ENCODE measurements at regions not wholly inside any gene's neighbourhood (a gene's known extent, or its start where the extent isn't known, plus 50 kb on each side); places are given as distances from the start of the nearest gene placed in this dataset.

DNA sequence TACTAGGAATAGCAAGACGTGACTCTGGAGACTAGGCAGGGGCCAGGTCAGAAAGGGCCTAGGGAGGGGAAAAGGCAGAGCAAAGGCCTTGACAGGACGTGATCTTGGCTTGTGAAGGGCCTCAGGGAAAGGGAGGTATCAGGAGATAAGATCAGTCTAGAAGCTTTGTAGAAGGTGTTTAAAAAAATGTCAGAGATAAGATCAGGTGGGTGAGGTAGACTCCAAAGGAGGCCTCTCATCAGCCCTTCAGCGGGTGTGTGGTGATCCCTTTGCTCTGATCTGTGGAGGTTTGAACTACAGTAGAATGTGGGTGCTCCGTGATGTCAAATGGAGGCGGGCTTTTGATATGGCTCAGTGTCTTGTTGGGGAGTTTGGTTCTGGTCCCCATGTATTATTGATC, 78.8 kb upstream of the PRPS1 start:
- Histone ChIP-seq H3K27me3 (replicated peaks) (no peaks in the 10 kb centered on the region), H3K4me3 (ENCODE audit: low read depth, low read length) (no peak overlapping the region), H3K27ac (no peak overlapping the region), H3K36me3 (replicated peaks) (no peaks in the 10 kb centered on the region)
- no peak for DNase-seq
- TF ChIP-seq, protein P1, sequence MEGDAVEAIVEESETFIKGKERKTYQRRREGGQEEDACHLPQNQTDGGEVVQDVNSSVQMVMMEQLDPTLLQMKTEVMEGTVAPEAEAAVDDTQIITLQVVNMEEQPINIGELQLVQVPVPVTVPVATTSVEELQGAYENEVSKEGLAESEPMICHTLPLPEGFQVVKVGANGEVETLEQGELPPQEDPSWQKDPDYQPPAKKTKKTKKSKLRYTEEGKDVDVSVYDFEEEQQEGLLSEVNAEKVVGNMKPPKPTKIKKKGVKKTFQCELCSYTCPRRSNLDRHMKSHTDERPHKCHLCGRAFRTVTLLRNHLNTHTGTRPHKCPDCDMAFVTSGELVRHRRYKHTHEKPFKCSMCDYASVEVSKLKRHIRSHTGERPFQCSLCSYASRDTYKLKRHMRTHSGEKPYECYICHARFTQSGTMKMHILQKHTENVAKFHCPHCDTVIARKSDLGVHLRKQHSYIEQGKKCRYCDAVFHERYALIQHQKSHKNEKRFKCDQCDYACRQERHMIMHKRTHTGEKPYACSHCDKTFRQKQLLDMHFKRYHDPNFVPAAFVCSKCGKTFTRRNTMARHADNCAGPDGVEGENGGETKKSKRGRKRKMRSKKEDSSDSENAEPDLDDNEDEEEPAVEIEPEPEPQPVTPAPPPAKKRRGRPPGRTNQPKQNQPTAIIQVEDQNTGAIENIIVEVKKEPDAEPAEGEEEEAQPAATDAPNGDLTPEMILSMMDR (IDR thresholded peaks at IDR 0.05; ENCODE audit: low read depth, low read length, missing control alignments) = no peak
- in situ Hi-C loops (cut with HindIII; ENCODE audit: low pct_ligation_motif_present, low sequenced_read_pairs) = no loop called here

DNA sequence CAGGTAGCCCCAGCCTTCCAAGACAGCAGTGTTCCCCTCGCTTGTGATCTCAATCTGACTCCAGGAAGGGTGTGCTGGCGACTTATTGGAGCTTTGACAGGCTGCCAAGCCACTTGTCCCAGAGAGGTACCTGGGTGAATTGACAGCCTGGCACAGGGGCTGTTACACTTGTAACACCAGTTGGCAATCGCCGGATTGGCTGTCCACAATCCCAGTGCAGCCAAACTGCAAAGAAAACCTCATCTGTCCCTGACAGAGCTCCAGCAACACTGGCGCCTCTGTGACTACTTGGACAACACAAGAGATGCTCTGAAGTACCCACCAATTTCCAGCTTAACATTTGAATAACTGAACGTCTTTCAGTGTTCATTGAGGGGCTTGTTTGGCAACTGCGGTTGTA, 76.8 kb upstream of the PRPS1 start:
- no peaks in the 10 kb centered on the region for H3K36me3 ChIP-seq (replicated peaks)
- TF ChIP-seq, protein P1 (IDR thresholded peaks at IDR 0.05; ENCODE audit: low read depth, low read length, missing control alignments) = no peak
- in situ Hi-C loops (cut with HindIII; ENCODE audit: low pct_ligation_motif_present, low sequenced_read_pairs) = no loop called here
- H3K27ac ChIP-seq = no peak overlapping the region
- DNase-seq = no peak
- H3K27me3 ChIP-seq (replicated peaks) = no peaks in the 10 kb centered on the region
- no peak overlapping the region for H3K4me3 ChIP-seq (ENCODE audit: low read depth, low read length)

DNA sequence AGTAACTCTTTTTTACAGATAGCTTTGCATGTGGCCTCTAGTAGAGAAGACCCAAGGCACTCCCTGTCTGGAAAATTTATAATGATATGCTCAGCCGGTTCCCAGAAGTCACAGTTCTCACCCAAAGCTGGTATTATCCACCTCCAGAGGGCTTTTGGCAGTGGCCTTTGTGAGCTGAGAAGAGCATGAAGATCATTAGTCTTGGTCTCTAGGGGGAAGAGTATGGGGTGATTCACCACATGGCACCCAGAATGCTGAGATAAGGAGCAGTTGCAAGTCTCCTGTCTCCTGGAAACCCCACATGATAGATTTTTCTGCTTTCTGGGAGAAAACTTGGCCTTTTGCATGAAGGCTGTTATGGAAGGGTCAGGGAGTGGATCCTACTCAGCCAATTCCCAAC, 75.4 kb upstream of the PRPS1 start:
- H3K4me3 ChIP-seq (ENCODE audit: low read depth, low read length) = no peak overlapping the region
- H3K27ac ChIP-seq = no peak overlapping the region
- TF ChIP-seq, protein P1 (IDR thresholded peaks at IDR 0.05; ENCODE audit: low read depth, low read length, missing control alignments) = no peak
- H3K36me3 ChIP-seq (replicated peaks) = no peaks in the 10 kb centered on the region
- H3K27me3 ChIP-seq (replicated peaks) = no peaks in the 10 kb centered on the region
- DNase-seq = no peak
- in situ Hi-C loops (cut with HindIII; ENCODE audit: low pct_ligation_motif_present, low sequenced_read_pairs) = no loop called here

DNA sequence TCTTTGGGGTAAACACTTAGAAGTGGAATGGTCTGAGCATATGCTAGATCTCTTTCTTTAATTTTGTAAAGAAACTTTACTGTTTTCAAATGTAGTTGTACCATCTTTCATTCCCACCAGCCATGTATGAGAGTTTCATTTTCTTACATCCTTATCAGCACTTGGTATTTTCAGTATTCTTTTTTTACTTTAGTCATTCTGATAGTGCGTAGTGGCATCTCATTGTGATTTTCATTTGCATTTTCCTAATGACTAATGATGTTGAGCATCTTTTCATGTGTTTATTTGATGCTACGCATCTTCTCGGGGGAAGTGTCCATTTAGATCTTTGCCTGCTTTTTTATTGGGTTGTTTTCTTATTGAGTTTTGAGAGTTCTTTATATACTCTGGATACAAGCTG, 71.3 kb upstream of the PRPS1 start:
- H3K36me3 ChIP-seq (replicated peaks) = no peaks in the 10 kb centered on the region
- H3K27ac ChIP-seq = no peak overlapping the region
- H3K4me3 ChIP-seq (ENCODE audit: low read depth, low read length) = no peak overlapping the region
- H3K27me3 ChIP-seq (replicated peaks) = no peaks in the 10 kb centered on the region
- DNase-seq = no peak
- in situ Hi-C loops (cut with HindIII; ENCODE audit: low pct_ligation_motif_present, low sequenced_read_pairs) = no loop called here
- TF ChIP-seq, protein P1 (IDR thresholded peaks at IDR 0.05; ENCODE audit: low read depth, low read length, missing control alignments) = no peak

DNA sequence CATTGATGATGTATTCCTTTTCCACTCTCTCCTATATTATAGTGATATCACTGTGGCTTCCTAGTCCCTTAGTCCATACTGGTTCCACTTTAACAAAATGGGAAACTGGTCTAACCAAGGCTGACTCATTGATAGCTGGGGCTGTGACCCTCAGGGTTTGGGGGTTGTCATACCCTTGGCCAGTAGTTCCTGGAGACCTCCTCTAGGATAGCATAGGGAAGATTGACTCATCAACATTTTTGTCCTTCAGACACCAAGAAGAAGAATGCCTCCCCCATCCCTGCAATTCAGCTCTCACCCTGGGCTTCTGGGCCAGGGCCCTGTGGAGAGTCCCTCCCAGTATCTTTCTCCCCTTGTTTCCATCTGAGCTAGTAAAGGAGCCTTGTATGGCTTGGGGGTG, 68.8 kb upstream of the PRPS1 start:
- H3K4me3 ChIP-seq (ENCODE audit: low read depth, low read length) = no peak overlapping the region
- in situ Hi-C loops (cut with HindIII; ENCODE audit: low pct_ligation_motif_present, low sequenced_read_pairs) = no loop called here
- H3K36me3 ChIP-seq (replicated peaks) = no peaks in the 10 kb centered on the region
- no peaks in the 10 kb centered on the region for H3K27me3 ChIP-seq (replicated peaks)
- TF ChIP-seq, protein P1 (IDR thresholded peaks at IDR 0.05; ENCODE audit: low read depth, low read length, missing control alignments) = no peak
- H3K27ac ChIP-seq = no peak overlapping the region
- DNase-seq = no peak

DNA sequence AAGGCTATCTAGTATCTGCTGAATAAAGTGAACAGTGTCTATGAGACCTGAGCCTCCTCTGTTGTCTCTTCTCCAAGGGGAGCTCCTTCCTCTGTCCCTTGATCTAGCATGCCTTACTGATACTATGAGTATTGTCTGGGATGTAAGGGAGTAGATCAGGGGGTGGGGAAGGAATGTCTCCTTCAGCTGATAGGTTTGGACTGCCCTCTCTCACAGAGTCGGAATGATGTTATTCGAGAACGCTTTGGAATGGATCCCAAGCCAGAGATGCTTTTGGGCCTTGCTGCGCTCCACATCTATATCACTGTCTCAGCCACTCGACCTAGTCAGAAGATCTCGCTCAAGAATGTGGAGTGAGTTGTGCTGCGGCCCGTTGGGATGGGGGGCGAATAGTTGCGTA, 68.3 kb upstream of the PRPS1 start:
- in situ Hi-C loops (cut with HindIII; ENCODE audit: low pct_ligation_motif_present, low sequenced_read_pairs) = no loop called here
- Histone ChIP-seq H3K4me3 (ENCODE audit: low read depth, low read length) (no peak overlapping the region), H3K27ac (no peak overlapping the region), H3K27me3 (replicated peaks) (no peaks in the 10 kb centered on the region), H3K36me3 (replicated peaks) (no peaks in the 10 kb centered on the region)
- DNase-seq = no peak
- TF ChIP-seq, protein P1 (IDR thresholded peaks at IDR 0.05; ENCODE audit: low read depth, low read length, missing control alignments) = no peak
